Choroid plexus epithelial cell (primary cell): ENCODE measurements at regions not wholly inside any gene's neighbourhood (a gene's known extent, or its start where the extent isn't known, plus 50 kb on each side); places are given as distances from the start of the nearest gene placed in this dataset.
A peak's percentile ranks its signal among the peaks of the same experiment; 100 is the strongest.

Experiments
- DNase-seq: peaks from one replicate; pipeline ENCODE4 v3.0.0-alpha.2; 2010; ENCODE audit warnings: low read depth
- H3K4me3 ChIP-seq: 2 replicates; pipeline ENCODE4 v1.5.1; 2011; ENCODE audit warnings: low read depth, mild to moderate bottlenecking, control low read depth, low read length, moderate library complexity
- TF ChIP-seq, protein P1 (sequence below): conservative IDR thresholded peaks from 2 replicates; pipeline ENCODE4 v1.5.1; 2011; ENCODE audit warnings: low read depth, mild to moderate bottlenecking, control low read depth, inconsistent platforms, low read length, moderate library complexity

DNA sequence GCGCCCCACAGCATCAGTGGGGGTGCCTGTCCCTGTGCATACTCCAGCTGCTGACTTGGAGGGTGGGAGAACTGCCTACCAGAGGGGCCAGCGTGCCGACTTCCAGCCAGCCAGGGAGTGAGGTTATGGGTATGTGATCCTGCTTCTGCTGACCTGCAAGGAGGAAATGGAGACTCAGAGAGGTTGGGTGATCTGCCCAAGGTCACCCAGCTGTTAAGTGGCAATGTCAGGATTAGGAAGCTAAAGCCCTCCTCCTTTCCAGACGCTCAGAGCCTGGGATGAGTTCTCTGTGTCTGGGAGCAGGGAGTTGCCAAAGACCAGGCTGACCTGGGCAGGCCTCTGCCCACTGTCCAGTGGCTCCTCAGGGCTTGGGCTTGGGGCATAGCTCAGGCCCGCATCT lies 169.6 kb downstream of the GLI2 start:
- TF ChIP-seq, protein P1, sequence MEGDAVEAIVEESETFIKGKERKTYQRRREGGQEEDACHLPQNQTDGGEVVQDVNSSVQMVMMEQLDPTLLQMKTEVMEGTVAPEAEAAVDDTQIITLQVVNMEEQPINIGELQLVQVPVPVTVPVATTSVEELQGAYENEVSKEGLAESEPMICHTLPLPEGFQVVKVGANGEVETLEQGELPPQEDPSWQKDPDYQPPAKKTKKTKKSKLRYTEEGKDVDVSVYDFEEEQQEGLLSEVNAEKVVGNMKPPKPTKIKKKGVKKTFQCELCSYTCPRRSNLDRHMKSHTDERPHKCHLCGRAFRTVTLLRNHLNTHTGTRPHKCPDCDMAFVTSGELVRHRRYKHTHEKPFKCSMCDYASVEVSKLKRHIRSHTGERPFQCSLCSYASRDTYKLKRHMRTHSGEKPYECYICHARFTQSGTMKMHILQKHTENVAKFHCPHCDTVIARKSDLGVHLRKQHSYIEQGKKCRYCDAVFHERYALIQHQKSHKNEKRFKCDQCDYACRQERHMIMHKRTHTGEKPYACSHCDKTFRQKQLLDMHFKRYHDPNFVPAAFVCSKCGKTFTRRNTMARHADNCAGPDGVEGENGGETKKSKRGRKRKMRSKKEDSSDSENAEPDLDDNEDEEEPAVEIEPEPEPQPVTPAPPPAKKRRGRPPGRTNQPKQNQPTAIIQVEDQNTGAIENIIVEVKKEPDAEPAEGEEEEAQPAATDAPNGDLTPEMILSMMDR = no peak
- DNase-seq = no peak
- H3K4me3 ChIP-seq = no peak overlapping the region

DNA sequence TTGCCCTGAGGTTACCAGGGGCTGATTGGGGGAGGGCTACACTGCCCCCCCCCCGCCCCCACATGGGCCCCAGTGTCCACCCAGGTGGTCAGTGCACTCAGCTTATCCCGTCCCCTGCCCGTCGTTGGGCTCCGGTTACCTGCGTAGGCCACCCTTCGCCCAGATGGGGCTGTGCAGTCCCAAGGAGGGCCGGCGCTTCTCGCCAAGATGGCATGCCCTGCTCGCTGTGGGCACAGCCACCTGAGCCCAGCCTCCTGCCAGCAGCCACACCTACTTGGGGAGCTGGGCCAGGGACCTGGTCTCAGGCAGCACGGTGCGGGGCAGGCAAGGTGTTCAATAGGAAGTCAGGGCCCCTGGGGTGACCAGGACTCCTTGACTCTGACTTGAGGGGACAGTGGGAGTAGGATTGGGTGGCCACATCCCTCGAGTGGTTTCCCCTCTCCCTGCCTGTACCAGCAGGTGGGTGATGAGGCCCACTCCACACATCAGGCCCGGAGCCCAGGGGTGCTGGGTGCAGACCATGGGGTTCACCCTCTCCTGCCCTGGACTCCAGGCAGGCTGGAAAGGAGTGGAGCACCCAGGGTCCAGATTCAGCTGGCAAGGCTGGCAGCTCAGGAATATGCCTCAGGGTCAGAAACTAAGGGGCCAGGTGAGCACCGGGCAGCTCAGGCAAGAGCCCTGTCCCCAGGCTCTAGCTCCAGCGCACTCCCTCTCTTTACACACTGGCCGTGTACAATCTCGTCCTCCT lies 170.3 kb downstream of the GLI2 start:
- DNase-seq = no peak
- no peak overlapping the region for H3K4me3 ChIP-seq
- TF ChIP-seq, protein P1 = no peak

DNA sequence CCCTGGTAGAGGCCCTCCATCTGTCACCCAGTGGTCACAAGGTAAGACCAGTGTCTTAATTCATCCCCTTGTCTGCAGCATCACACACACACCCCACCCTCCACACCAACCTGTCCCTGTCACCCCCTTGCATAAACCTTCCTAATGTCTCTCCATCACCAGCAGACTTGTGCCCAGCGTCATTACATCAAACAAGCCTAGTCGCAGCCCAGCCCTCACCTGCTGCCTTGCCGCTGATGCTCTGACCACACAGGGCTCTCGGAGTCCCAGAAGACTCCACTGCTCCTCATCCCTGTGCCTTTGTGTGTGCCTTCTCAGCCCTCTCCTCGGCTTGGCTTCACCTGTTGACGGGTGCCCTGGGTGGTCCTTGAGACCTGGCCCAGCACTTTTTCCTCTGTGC lies 171.2 kb downstream of the GLI2 start:
- H3K4me3 ChIP-seq = no peak overlapping the region
- no peak for DNase-seq
- TF ChIP-seq, protein P1 = no peak

DNA sequence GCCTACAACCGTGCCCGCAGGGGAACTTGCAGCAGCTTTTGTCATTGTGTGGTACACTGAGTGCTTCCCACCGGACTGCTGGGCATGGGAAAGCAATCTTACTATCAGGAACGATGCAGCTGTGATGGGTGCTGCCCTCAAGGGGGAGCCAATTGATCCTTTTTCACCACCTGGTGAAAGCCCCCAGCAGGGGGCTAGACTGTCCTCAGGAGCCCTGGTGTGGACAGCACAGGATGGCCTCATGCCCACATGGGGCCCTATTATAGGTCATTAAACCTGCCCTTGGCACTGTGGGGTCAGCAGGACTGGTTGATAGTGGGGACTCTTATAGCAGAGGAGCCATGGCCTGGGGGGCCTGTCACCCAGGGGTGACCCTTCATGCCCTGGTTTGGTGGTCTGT lies 172.2 kb downstream of the GLI2 start:
- TF ChIP-seq, protein P1 = peak; percentile 44
- H3K4me3 ChIP-seq = no peak overlapping the region
- no peak for DNase-seq

DNA sequence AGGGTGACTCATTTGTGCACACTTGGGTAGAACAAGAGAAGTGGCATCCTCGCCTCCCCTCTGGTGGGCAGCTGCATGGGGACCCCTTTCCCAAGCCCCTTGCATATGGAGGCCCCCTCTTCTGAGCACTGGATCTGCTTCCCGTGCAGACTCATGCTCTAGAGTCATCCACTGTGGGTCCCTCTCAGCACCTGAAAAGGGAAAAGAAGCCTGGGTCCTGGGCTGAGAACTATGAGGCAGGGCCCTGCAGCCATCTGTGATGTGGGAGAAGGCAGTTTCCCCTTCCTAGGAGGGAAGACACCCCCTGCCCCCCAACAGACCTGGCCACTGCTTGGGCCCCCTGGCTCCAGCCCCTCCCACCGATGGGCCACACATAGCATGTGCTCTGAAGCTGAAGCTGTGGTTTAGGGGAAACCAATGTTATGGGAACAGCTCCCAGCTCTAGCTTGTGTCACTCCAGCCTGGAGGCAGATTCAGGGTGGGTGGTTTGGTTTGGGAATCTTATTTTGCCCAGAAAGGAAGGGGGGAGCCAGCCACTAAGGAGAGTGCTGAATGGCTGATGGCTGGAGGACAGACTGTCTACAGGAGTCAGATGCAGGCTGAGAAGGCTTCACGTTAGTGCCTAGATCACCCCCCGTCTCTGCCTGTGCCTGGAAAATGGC lies 172.8 kb downstream of the GLI2 start:
- DNase-seq = no peak
- TF ChIP-seq, protein P1 = no peak
- H3K4me3 ChIP-seq = no peak overlapping the region

DNA sequence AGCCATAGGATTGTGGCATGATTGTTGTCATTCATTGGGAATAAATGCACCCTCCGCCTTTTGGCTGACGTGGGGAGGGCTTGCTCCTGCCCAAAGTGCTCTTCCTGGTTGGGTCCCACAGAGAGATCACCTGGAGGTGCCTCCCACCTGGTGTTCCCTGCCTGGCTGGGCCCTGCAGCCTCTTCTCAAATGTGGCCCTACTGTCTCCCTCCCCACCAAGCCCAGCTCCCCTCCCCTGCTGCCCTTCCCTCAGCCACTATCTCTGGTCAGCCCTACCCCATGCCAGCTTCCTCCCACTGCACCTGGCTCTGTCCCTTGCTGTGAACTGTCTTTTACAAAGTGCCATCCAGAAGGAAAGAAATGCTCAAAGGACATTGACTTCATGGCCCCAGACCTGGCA lies 173.4 kb downstream of the GLI2 start:
- TF ChIP-seq, protein P1 = no peak
- DNase-seq = no peak
- no peak overlapping the region for H3K4me3 ChIP-seq

DNA sequence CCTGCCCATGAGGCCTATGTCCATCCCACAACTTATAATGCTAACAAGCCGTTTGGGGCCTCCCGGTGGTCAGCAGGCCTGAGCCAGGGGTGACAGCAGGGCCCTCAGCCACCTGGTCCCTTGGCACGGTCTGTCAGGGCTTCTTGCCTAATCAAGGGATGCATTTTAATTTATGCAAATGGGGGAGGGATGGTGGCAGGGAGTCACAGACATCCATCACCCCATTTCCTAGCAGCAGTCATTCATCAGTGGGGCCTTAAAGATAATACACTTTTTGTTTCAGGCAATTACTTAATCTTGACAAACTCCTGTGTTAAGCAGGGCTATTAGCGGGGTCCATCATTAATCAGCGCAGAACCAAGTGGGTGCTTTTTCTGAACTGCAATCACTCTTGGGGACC lies 174.5 kb downstream of the GLI2 start:
- no peak overlapping the region for H3K4me3 ChIP-seq
- no peak for DNase-seq
- TF ChIP-seq, protein P1 = no peak
